ENCODE measurements at regions not wholly inside any gene's neighbourhood (a gene's known extent, or its start where the extent isn't known, plus 50 kb on each side); places are given as distances from the start of the nearest gene placed in this dataset.

- TF ChIP-seq, protein P1, sequence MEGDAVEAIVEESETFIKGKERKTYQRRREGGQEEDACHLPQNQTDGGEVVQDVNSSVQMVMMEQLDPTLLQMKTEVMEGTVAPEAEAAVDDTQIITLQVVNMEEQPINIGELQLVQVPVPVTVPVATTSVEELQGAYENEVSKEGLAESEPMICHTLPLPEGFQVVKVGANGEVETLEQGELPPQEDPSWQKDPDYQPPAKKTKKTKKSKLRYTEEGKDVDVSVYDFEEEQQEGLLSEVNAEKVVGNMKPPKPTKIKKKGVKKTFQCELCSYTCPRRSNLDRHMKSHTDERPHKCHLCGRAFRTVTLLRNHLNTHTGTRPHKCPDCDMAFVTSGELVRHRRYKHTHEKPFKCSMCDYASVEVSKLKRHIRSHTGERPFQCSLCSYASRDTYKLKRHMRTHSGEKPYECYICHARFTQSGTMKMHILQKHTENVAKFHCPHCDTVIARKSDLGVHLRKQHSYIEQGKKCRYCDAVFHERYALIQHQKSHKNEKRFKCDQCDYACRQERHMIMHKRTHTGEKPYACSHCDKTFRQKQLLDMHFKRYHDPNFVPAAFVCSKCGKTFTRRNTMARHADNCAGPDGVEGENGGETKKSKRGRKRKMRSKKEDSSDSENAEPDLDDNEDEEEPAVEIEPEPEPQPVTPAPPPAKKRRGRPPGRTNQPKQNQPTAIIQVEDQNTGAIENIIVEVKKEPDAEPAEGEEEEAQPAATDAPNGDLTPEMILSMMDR (IDR thresholded peaks at IDR 0.05), result no peak
- no peak for TF ChIP-seq EZH2 (IDR thresholded peaks at IDR 0.05)
Observed at GRCh38 chr4:89420507-89420906, 112.9 kb upstream of the GPRIN3 start.

Data from neural progenitor cell (in vitro differentiated cells).